ENCODE measurements at regions not wholly inside any gene's neighbourhood (a gene's known extent, or its start where the extent isn't known, plus 50 kb on each side); places are given as distances from the start of the nearest gene placed in this dataset.

DNA sequence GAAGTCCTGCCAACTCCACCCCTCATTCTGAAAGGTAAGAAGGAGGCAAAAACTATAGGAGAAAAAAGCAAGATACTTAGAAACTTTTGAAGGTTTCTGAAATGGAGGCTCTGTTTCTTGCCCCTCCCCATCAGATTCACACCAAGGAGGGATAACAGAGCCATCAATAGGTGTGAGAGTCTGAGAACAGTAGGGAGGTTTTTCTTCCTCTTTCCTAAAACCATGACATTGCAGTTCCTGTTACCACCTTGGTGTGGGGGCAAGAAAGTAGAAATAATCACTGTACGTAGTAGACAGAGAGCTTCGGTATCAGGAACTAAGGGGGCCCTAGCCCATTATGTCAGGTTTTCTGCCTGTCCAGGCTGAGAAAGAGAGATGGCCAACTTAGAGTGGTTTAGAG, 333.3 kb upstream of the SYNCRIP start:
- Mint-ChIP-seq H3K9me3 (ENCODE audit: unreplicated experiment) (peaks cover 6% of the 10 kb centered on the region), H3K36me3 (ENCODE audit: unreplicated experiment) (no peaks in the 10 kb centered on the region)
- DNase-seq (ENCODE audit: extremely low spot score, unreplicated experiment): no peak

DNA sequence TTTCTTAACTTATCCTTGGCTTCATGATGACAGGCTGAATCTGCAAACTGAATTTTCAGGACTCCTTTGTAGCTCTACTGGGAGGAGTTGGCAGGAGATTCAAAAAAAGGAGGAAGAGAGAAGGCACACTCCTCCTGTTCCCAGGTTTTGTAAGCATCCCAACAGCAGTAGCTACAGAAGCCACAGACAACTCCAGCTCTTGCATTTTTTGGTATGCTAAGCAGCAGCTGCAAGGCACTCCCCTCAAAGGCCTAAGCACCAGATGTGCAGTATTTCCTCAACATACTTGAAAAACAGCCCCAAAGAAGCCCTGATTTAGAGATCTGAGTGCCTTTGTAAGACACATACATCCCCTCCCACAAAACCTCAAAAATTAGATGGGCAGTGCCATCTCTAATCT, 328.6 kb upstream of the SYNCRIP start:
- Mint-ChIP-seq H3K9me3 (ENCODE audit: unreplicated experiment) (peaks cover 6% of the 10 kb centered on the region), H3K4me1 (ENCODE audit: unreplicated experiment) (no peaks in the 10 kb centered on the region), H3K27ac (ENCODE audit: unreplicated experiment) (no peak overlapping the region), H3K4me3 (ENCODE audit: unreplicated experiment) (no peak overlapping the region), H3K36me3 (ENCODE audit: unreplicated experiment) (no peaks in the 10 kb centered on the region), H3K27me3 (ENCODE audit: unreplicated experiment) (no peaks in the 10 kb centered on the region)
- no peak for DNase-seq (ENCODE audit: extremely low spot score, unreplicated experiment)
- TF ChIP-seq, protein P1, sequence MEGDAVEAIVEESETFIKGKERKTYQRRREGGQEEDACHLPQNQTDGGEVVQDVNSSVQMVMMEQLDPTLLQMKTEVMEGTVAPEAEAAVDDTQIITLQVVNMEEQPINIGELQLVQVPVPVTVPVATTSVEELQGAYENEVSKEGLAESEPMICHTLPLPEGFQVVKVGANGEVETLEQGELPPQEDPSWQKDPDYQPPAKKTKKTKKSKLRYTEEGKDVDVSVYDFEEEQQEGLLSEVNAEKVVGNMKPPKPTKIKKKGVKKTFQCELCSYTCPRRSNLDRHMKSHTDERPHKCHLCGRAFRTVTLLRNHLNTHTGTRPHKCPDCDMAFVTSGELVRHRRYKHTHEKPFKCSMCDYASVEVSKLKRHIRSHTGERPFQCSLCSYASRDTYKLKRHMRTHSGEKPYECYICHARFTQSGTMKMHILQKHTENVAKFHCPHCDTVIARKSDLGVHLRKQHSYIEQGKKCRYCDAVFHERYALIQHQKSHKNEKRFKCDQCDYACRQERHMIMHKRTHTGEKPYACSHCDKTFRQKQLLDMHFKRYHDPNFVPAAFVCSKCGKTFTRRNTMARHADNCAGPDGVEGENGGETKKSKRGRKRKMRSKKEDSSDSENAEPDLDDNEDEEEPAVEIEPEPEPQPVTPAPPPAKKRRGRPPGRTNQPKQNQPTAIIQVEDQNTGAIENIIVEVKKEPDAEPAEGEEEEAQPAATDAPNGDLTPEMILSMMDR (IDR thresholded peaks at IDR 0.05): no peak

More for the DNA sequence above, 333.3 kb upstream of the SYNCRIP start:
- TF ChIP-seq, protein P1 (IDR thresholded peaks at IDR 0.05): no peak
- no peak overlapping the region for H3K4me3 Mint-ChIP-seq (ENCODE audit: unreplicated experiment)
- no peaks in the 10 kb centered on the region for H3K4me1 Mint-ChIP-seq (ENCODE audit: unreplicated experiment)
- no peaks in the 10 kb centered on the region for H3K27me3 Mint-ChIP-seq (ENCODE audit: unreplicated experiment)
- no peak overlapping the region for H3K27ac Mint-ChIP-seq (ENCODE audit: unreplicated experiment)

DNA sequence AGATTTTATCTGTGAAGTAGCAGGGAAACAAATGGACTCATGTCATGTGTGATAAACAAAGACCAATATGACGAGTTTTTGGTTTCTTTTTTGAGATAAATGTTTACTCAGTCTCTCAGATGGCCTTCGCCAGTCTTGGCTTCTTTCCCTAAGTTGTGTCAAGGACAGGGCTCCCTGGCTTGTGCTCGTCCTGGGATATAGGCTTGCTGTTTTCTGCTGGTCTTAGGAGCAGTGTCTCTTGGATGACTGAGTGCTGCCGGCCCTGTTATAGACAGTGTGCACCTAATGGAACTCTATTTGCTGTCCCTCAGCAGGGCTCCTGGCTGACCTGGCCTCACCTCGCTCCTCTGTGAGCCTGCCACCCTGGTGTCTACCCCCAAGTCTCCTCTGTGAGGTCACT, 324.1 kb upstream of the SYNCRIP start:
- H3K4me1 Mint-ChIP-seq (ENCODE audit: unreplicated experiment): no peaks in the 10 kb centered on the region
- no peaks in the 10 kb centered on the region for H3K27me3 Mint-ChIP-seq (ENCODE audit: unreplicated experiment)
- no peaks in the 10 kb centered on the region for H3K9me3 Mint-ChIP-seq (ENCODE audit: unreplicated experiment)
- H3K36me3 Mint-ChIP-seq (ENCODE audit: unreplicated experiment): no peaks in the 10 kb centered on the region
- TF ChIP-seq, protein P1 (IDR thresholded peaks at IDR 0.05): no peak
- H3K27ac Mint-ChIP-seq (ENCODE audit: unreplicated experiment): no peak overlapping the region
- no peak for DNase-seq (ENCODE audit: extremely low spot score, unreplicated experiment)
- no peak overlapping the region for H3K4me3 Mint-ChIP-seq (ENCODE audit: unreplicated experiment)

DNA sequence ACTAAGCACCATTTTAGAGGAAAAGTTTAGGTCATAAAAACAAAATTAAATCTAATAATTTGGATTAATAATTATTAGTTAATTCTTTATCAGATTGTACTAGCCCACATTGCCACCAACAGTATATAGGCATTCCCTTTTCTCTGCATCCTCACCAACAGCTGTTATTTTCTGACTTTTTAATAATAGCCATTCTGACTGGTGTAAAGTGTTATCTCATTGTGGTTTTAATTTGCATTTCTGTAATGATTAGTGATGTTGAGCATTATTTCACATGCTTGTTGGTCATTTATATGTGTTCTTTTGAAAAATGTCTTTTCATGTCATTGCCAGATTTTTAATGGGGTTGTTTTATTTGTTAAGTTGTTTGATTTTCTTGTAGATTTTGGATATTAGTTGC, 319.1 kb upstream of the SYNCRIP start:
- H3K27ac Mint-ChIP-seq (ENCODE audit: unreplicated experiment): no peak overlapping the region
- H3K27me3 Mint-ChIP-seq (ENCODE audit: unreplicated experiment): no peaks in the 10 kb centered on the region
- H3K36me3 Mint-ChIP-seq (ENCODE audit: unreplicated experiment): no peaks in the 10 kb centered on the region
- H3K4me1 Mint-ChIP-seq (ENCODE audit: unreplicated experiment): no peaks in the 10 kb centered on the region
- H3K9me3 Mint-ChIP-seq (ENCODE audit: unreplicated experiment): peaks cover 10% of the 10 kb centered on the region
- no peak for DNase-seq (ENCODE audit: extremely low spot score, unreplicated experiment)
- TF ChIP-seq, protein P1 (IDR thresholded peaks at IDR 0.05): no peak
- no peak overlapping the region for H3K4me3 Mint-ChIP-seq (ENCODE audit: unreplicated experiment)

DNA sequence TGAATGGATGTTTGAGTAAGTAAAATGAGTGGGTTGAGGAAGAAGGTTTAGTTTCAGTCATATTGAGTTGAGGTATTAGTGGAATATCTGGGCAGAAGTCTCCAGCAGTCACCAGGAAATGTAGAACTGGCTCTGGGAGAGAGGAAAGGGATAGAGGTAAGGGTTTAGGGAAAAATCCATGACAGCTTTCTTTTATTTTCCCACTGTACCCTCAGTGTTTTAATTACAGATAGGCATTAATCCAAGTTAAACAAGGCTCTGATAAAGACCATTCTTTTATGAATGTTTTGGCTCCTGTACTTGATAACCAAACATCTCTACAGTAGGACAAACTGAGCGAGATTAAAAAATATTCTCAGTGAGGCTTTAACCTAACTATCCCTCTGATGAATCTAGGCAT, 318.4 kb upstream of the SYNCRIP start:
- peaks cover 12% of the 10 kb centered on the region for H3K9me3 Mint-ChIP-seq (ENCODE audit: unreplicated experiment)
- no peaks in the 10 kb centered on the region for H3K4me1 Mint-ChIP-seq (ENCODE audit: unreplicated experiment)
- H3K36me3 Mint-ChIP-seq (ENCODE audit: unreplicated experiment): no peaks in the 10 kb centered on the region
- H3K27ac Mint-ChIP-seq (ENCODE audit: unreplicated experiment): no peak overlapping the region
- no peak overlapping the region for H3K4me3 Mint-ChIP-seq (ENCODE audit: unreplicated experiment)
- TF ChIP-seq, protein P1 (IDR thresholded peaks at IDR 0.05): no peak
- no peaks in the 10 kb centered on the region for H3K27me3 Mint-ChIP-seq (ENCODE audit: unreplicated experiment)
- no peak for DNase-seq (ENCODE audit: extremely low spot score, unreplicated experiment)
